Neural cell (in vitro differentiated cells): ENCODE measurements at regions not wholly inside any gene's neighbourhood (a gene's known extent, or its start where the extent isn't known, plus 50 kb on each side); places are given as distances from the start of the nearest gene placed in this dataset.

Experiments
- H2AFZ ChIP-seq: fragments of 200-600, 300-800 bp; sonication (generic), shearing (Covaris generic); 2 replicates; pipeline ENCODE4 v1.6.0; 2014; ENCODE audit warnings: low read depth, mild to moderate bottlenecking, antibody characterized with exemption, low read length, moderate library complexity
- H3F3A ChIP-seq: fragments of 200-600 bp; shearing (Covaris generic); 2 replicates; pipeline ENCODE4 v1.6.1; 2016; ENCODE audit warnings: mild to moderate bottlenecking, moderate library complexity, mixed read lengths, antibody characterized with exemption, low read length; ENCODE audit not compliant: insufficient read depth, poor library complexity, severe bottlenecking
- H3K27ac ChIP-seq: fragments of 200-600, 300-800 bp; sonication (generic), shearing (Covaris generic); 2 replicates; pipeline ENCODE4 v1.5.1; 2014; ENCODE audit warnings: mild to moderate bottlenecking, low read length, moderate library complexity
- H3K27me3 ChIP-seq: fragments of 300-800, 200-600 bp; sonication (generic), shearing (Covaris generic); 2 replicates; pipeline ENCODE4 v1.6.0; 2014; ENCODE audit warnings: mild to moderate bottlenecking, low read depth, low read length, moderate library complexity; ENCODE audit not compliant: insufficient read depth
- H3K36me3 ChIP-seq: fragments of 300-800, 200-600 bp; sonication (generic), shearing (Covaris generic); 2 replicates; pipeline ENCODE4 v1.5.1; 2014; ENCODE audit warnings: mild to moderate bottlenecking, antibody characterized with exemption, low read length, moderate library complexity; ENCODE audit not compliant: insufficient read depth
- H3K4me2 ChIP-seq: fragments of 300-800, 200-600 bp; sonication (generic), shearing (Covaris generic); 2 replicates; pipeline ENCODE4 v1.6.0; 2014; ENCODE audit warnings: mild to moderate bottlenecking, low read length
- H3K4me3 ChIP-seq: fragments of 300-800, 200-600 bp; sonication (generic), shearing (Covaris generic); 2 replicates; pipeline ENCODE4 v1.5.1; 2014; ENCODE audit warnings: mild to moderate bottlenecking, low read length, moderate library complexity
- H3K79me2 ChIP-seq: fragments of 200-600 bp; shearing (Covaris generic); replicated peaks from 2 replicates; pipeline ENCODE4 v1.6.0; 2014; ENCODE audit warnings: mild to moderate bottlenecking, low read length, moderate library complexity; ENCODE audit not compliant: insufficient read depth
- H3K9ac ChIP-seq: fragments of 300-800, 200-600 bp; sonication (generic), shearing (Covaris generic); 2 replicates; pipeline ENCODE4 v1.6.1; 2016; ENCODE audit warnings: mild to moderate bottlenecking, low read length, mixed read lengths
- H3K9me2 ChIP-seq: fragments of 200-600 bp; shearing (Covaris generic); 2 replicates; pipeline ENCODE4 v1.6.1; 2016; ENCODE audit warnings: mild to moderate bottlenecking, low read length, mixed read lengths; ENCODE audit not compliant: insufficient read depth
- H3K9me3 ChIP-seq: fragments of 200-600, 300-800 bp; sonication (generic), shearing (Covaris generic); 2 replicates; pipeline ENCODE4 v1.6.1; 2016; ENCODE audit warnings: mild to moderate bottlenecking, mixed run types, low read length, moderate library complexity, mixed read lengths
- H4K20me1 ChIP-seq: fragments of 200-600 bp; shearing (Covaris generic); 2 replicates; pipeline ENCODE4 v1.6.1; 2016; ENCODE audit warnings: mild to moderate bottlenecking, mixed run types; ENCODE audit not compliant: insufficient read depth
- CTCF ChIP-seq: fragments of 450-650 bp; IDR thresholded peaks from 2 replicates; pipeline ENCODE4 v1.5.1; 2014; ENCODE audit warnings: antibody characterized with exemption, mild to moderate bottlenecking, moderate library complexity; ENCODE audit not compliant: poor library complexity, severe bottlenecking
- EP300 ChIP-seq: fragments of 450-650 bp; conservative IDR thresholded peaks from 2 replicates; pipeline ENCODE4 v1.6.1; 2014; ENCODE audit warnings: antibody characterized with exemption, mild to moderate bottlenecking, moderate library complexity; ENCODE audit not compliant: poor library complexity, severe bottlenecking
- EZH2 ChIP-seq: fragments of 200-600, 300-800 bp; shearing (Covaris generic), sonication (generic); IDR thresholded peaks from 2 replicates; pipeline ENCODE4 v1.6.1; 2014; ENCODE audit warnings: antibody characterized with exemption, low read length, borderline replicate concordance, mild to moderate bottlenecking; ENCODE audit not compliant: insufficient read depth, poor library complexity, severe bottlenecking
- MXI1 ChIP-seq: fragments of 450-650 bp; conservative IDR thresholded peaks from 2 replicates; pipeline ENCODE4 v1.6.1; 2014; ENCODE audit warnings: antibody characterized with exemption, mild to moderate bottlenecking; ENCODE audit not compliant: poor library complexity, severe bottlenecking
- POLR2AphosphoS5 ChIP-seq: IDR thresholded peaks from 2 replicates; pipeline ENCODE4 v1.6.1; 2012
- RAD21 ChIP-seq: fragments of 450-650 bp; conservative IDR thresholded peaks from 2 replicates; pipeline ENCODE4 v1.6.1; 2014; ENCODE audit warnings: antibody characterized with exemption, mild to moderate bottlenecking, moderate library complexity
- REST ChIP-seq: IDR thresholded peaks from 2 replicates; pipeline ENCODE4 v1.6.1; 2012; ENCODE audit warnings: borderline replicate concordance
- SMC3 ChIP-seq: fragments of 450-650 bp; conservative IDR thresholded peaks from 2 replicates; pipeline ENCODE4 v1.6.1; 2014; ENCODE audit warnings: antibody characterized with exemption, mild to moderate bottlenecking, moderate library complexity; ENCODE audit not compliant: poor library complexity
- TAF1 ChIP-seq: IDR thresholded peaks from 2 replicates; pipeline ENCODE4 v1.6.1; 2012; ENCODE audit warnings: low read depth

- Histone ChIP-seq H4K20me1 (no peaks in the 10 kb centered on the region), H3K36me3 (no peaks in the 10 kb centered on the region), H3K4me2 (no peak overlapping the region), H3K4me3 (no peak overlapping the region), H3K9me2 (no peaks in the 10 kb centered on the region), H3K27ac (no peak overlapping the region), H3K79me2 (no peaks in the 10 kb centered on the region), H3K9ac (no peak overlapping the region), H3F3A (no peaks in the 10 kb centered on the region), H3K27me3 (no peaks in the 10 kb centered on the region), H3K9me3 (no peaks in the 10 kb centered on the region), H2AFZ (no peak overlapping the region)
- TF ChIP-seq TAF1 (no peak), POLR2AphosphoS5 (no peak), EZH2 (no peak), CTCF (no peak), RAD21 (no peak), EP300 (no peak)
Measured at GRCh38 chr1:47616906-47617305, 179.1 kb downstream of the FOXD2 start.

- Histone ChIP-seq H3K79me2 (no peaks in the 10 kb centered on the region), H3K9ac (no peak overlapping the region), H3F3A (no peaks in the 10 kb centered on the region), H3K4me2 (no peak overlapping the region), H3K36me3 (no peaks in the 10 kb centered on the region), H3K9me2 (no peaks in the 10 kb centered on the region), H3K9me3 (no peaks in the 10 kb centered on the region), H2AFZ (no peak overlapping the region), H4K20me1 (no peaks in the 10 kb centered on the region), H3K27me3 (no peaks in the 10 kb centered on the region), H3K27ac (no peak overlapping the region), H3K4me3 (no peak overlapping the region)
- TF ChIP-seq TAF1 (no peak), RAD21 (no peak), CTCF (no peak), MXI1 (no peak), POLR2AphosphoS5 (no peak), EP300 (no peak), REST (no peak), EZH2 (no peak), SMC3 (no peak)
Measured at GRCh38 chr1:47617381-47618221, 179.8 kb downstream of the FOXD2 start.
